NCI-H1436 treated with DMSO at 0.1 percent for 48 hours (cell line): ENCODE measurements at regions not wholly inside any gene's neighbourhood (a gene's known extent, or its start where the extent isn't known, plus 50 kb on each side); places are given as distances from the start of the nearest gene placed in this dataset.

ENCODE experiments used
- DNase-seq: peaks from one replicate; lab custom pipeline; 2025; lab: John Stamatoyannopoulos, UW

DNA sequence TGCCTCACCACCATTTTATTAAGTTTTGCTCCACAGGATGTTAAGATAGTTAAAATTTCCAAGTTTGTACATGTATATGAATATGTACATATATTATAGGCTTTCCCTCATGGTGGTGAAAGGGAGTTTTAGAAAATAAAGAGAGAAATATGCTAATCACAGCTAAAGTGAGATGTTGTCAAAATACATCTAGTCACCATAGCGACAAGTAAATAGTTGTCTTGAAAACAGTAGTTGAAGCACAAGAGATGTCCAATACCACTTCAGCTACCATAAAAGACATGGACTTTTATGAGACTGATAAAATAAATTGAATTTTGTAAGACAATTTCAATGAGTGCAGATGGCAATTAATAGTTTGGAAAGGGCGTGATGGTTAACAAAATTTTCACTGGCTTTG is 1600.0 kb downstream of the BRINP3 start:
- no peak for DNase-seq

DNA sequence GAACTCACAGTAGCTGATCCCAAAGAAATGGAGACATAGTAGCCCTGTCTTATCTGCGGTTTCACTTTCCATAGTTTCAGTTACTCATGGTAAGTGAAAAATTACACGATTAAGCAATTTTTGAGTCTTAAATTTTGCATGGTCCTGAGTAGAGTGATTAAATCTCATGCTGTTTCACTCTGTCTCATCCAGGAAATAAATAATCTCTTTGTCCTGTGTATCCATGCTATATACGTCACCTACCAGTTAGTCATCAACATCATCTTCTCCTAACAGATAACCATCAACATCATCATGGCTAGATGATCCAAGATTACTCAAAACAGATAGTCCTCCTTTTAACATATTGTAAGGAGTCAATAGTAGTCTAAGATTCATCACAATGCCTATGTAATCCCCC is 1589.3 kb downstream of the BRINP3 start:
- no peak for DNase-seq

DNA sequence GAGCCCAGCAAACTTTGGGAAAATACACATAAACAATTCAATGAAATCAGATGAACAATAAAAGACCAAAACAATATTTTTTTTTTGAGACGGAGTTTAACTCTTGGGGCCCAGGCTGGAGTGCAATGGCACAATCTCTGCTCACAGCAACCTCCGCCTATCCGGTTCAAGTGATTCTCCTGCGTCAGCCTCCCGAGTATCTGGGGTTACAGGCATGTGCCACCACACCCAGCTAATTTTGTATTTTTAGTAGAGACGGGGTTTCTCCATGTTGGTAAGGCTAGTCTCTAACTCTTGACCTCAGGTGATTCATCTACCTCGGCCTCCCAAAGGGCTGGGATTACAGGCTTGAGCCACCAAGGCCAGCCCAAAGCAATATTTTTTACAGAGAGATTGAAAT is 1588.5 kb downstream of the BRINP3 start:
- no peak for DNase-seq

DNA sequence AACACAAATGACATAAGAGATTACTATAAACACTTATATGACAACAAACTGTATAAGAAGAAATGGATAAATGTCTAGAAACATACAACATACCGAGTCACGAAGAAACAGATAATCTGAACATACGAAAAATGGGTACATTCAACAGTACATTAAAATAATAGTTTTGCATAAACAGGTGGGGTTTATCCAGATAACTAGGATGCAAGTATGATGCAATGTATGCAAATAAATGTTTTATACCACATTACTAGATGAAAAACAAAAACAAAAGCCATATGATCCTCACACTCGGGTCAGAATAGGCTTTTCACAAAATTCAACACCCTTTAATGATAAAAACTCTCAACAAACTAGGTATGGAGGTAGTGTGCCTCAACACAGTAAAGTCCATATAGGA is 1585.7 kb downstream of the BRINP3 start:
- DNase-seq, result no peak

DNA sequence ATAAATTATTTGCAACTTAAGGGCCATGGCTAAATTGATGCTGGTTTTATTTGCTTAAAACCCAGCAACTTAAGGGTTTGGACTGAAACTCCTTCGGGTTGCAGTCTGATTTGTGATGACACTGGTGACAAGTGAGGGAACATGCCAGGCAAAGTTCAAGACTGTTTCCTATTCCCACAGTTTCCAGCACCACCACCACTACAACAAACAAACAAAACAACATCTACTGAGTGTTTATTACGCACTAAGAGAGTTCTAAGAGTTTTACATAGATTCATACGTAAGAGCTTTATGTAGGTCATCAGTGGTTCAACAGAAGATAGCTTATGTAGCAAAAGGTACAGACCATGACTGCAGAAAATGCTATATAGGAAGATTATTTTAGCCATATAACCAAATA is 1582.1 kb downstream of the BRINP3 start:
- DNase-seq, result no peak

DNA sequence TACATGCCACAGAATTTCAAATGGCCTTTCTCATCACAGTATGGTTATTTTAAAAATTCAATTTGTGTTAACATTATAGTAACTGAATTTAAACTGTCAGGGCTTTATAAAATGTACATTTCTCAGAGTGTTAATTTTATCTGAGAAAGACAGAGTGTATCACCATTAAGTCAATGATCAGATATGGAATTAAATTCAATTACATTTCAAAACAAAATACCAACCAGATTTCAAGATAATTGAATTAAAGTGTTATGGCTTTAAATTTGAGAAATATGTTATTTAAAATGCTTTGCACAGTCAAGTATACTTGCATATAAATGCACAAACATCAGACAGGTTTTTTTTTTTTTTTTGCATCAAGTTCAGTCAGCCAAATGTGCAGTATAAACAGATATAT is 1574.4 kb downstream of the BRINP3 start:
- no peak for DNase-seq

DNA sequence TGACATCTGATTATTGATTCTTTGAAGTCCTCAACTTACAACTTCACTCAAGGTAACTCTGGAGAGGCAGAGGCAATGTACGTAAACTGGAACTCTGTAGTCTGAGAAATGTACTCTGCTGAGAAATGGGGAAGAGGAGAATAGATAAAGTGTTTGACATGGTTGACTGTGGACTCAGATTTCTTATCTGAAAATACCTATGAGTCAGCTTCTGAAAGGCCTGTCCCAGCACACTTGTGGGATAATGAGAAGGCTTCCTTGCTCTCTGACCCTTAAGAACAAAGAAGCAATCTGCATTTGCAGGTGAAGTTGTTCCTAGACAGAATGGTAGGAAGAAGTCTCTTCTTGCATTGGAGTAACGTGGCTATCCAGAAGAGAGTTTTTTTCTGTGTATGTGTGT is 1573.5 kb downstream of the BRINP3 start:
- DNase-seq, result no peak

DNA sequence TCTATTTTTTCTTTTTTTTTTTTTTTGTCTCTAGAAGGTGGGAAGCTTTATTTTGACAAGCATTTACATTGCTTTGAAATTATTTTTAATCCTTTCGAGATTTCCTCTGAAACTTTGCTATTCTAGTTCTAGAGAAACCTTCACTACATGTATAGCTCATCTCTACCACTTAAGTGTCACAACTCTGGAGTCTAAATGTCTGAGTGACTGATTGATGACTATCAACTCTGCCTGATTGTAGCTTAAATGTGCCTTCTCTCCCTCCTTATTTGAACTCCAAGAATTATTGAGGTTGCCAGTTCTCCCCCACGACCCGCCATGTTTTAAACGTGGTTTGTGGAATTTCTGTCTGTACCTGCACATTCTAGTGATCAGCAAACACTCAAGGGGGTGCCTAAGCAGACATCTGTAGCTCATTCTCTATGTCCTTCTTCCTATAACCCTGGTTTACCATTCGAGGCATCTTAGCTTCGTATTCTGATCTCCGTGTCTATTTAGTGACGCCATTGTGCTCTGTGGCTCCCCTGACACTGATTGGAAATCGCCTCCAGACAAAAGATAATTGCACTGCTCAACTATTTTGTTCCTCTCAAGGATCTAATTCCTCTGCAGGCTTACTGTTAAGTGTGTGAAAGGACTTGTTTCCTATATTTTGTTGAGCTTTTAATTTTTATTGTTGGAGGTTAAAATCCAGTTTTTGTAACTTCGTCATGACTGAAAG is 1570.6 kb downstream of the BRINP3 start:
- DNase-seq, result no peak

DNA sequence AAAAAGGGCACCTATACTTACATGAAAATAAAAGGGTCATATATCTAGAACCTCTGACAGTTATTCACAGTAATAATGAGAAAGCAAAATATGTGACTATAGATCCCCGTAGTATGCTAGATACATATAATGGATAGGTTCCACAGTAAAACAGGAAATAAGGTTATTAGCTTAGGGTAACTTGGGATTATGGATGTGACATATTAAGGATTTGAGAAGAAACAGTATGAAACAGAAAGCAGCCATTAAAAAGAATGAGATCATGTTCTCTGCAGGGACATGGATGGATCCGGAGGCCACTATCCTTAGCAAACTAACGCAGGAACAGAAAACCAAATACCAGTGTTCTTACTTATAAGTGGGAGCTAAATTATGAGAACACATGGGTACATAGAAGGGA is 1547.3 kb downstream of the BRINP3 start:
- no peak for DNase-seq

DNA sequence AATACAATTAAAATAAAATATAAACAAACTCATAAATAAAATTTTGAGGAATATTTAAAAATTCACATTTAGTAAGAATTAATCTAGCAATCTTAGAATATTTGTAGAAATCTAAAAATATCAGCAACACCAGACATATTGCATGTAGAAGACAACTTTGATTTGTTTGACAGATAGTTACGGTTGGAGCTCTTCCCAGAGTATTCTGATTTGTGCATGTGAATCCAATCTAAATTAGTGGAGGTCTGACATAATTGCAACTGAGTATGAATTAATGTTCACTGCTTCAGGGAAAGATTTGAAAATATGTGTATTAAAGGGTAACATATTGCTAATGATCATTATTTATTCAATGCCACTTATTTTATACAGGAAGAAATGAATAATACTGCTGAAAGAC is 1546.2 kb downstream of the BRINP3 start:
- DNase-seq, result no peak

DNA sequence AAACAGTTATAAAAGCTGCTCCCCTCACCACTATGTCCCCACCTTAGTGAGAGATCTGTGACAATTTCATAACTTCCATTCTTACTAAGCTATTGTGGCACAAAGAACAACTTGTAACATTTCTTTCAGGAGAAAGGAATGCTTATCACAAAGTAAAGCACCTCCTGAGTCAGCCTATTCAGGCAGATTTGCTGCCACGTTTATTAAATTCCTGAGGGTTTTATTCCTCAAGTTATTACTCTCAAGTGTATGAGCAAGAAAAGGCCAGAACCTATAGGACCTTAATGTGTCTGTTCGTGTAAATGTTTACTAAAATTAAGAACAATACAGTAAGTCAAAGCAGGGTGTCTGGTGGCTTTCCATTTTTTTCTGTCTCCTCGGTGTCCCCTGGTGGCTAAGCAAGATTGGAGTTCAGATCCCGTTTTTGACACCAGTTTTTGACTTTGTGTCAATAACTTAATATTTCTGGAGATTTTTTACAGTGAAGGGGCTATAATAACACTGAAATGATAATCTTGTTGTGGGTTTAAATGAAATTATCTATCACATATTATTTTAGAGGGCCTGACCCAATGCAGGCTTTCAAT is 1539.6 kb downstream of the BRINP3 start:
- DNase-seq, result no peak

DNA sequence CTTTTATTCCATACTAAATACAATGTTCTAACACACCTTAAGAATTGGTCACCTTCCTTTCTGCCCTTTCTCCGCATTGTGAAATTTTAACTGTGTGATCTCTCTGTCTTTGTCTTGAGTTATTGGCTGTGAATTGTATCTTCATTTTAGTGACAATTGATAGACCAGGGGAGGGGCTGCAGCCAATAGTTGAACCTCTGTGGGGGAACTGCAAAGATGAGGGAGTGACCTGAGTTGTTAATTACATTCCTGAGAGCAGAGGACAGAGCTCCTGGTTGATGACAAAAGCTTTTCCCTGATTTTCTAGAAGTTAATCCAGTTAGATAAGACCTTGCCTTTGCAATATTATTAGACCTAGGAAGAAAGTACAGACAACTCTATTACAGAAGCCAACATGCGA is 1535.7 kb downstream of the BRINP3 start:
- DNase-seq, result no peak

DNA sequence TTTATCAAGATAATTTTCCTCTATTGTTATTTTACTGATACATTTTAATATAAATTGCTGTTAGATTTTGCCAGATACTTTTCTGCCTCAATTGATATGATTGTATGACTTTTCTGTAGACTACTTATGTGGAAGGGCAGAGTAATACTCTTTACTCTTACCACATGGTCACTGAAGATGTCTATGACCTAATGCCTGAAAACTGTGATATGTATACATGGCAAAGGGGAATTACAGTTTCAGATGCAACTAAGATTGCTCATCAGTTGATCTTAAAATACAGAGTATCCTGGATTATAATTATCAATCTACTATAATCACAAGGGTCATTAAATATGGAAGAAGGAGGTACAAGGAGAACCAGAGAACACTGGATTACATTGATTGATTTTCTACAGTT is 1528.0 kb downstream of the BRINP3 start:
- DNase-seq, result no peak

DNA sequence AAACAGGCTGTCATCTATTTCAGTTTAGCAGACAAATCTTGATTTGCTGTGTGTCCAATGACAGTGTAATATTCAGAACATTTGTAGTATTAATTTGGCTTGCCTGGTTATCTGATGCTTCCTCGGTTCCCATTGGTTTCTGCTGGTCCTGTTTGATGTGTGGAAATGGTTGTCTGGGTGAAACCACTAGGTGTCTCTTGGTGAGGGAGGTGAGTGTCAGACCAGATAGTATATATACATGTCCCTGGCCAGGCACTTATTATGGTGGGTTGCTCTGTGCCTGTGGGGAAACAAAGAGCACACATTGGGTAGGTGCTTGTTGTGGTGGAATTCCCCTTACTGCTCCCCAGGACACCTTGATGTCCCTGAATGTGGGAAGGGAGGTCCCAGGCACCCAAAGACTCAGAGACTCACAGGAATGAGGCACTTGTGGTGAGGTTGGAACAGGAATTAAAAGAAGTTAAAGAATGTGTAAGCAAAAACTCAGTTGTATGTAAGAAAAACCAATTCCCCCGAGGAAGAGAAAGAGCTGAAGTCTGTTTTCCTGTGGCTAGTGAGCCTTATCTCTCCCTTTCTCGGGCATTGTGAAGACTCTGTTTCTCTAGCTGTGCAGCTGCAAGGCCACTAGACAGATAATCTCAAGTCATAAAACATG is 1519.1 kb downstream of the BRINP3 start:
- DNase-seq, result no peak

DNA sequence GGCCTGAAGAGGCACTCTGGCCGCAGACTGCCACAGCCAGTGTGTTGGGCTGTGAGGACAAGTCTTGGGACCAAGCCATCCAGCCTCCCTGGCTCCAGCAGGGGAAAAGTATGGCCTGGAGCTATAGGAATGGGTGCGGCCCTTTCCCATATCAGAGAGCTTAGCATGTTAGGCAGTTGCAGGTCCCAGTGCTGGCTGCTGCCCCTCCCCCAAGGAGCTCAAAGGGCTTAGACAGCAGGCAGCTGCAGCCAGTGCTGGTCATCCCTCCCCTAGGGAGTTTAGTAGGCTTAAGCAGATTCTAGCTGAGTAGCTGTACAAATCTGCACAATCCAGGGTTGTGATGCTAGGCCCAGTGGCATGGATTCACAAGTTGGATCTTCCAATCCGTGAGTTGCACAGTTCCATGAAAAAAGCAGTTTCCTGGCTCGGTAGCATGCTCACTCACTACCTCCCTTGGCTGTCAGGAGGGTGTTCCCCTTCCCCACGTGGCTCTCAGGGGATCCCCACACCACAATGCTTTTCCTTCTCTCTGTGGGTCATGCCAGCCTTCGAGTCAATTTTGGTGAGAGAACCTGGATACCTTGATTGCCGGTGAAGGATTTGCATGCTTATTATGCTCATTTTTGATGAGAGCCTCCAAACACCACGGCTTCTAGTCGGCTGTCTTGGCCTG is 1490.8 kb downstream of the BRINP3 start:
- no peak for DNase-seq

DNA sequence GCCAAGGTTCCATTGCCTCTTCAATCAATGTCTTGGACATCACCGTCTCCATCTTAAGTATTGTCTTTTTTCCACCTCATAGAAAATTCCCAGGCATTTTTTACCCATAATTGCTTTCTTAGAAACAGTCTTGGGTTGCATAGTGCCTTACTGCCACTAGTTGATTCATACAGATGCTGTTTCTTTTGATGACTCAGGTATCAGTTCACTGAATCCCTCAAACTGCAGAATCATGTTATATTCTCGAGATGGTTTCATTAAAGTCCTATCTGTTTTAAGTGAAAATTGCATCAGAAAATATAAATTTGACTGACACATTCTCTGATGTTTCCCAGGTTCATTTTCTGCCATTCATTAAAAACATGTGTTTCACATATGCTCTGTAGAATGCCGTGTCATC is 1489.1 kb downstream of the BRINP3 start:
- DNase-seq, result no peak

DNA sequence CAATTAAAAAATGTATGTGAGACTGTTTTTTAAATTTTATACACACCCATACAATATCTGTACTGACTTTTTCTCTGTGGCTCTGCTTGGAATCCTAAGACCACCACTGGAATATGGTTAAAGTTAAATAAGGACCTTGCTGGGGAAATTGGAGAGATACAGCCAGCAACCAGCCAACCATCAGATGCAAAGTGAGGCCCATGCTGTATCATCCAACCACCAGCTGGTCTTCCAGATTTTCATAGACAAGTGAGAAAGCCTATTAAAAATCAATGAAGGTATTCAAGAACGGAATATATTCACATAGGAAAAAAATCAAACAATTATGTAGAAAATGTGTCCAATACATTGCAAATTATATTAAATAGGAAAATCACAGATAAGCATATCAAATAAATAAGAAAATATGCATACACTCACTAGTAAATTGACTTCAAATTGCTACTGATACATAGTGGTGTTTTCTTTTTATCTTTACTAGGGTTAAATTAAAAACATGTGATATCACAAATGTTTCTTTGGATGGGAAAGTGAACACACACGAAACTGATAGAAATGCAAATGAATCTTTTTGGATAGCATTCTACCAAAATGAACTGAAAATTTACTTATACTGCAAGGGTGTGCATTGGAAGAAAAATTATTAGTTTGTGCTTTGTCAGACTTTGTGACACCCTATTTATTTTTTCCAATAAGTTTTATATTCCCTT is 1486.3 kb downstream of the BRINP3 start:
- DNase-seq, result no peak

DNA sequence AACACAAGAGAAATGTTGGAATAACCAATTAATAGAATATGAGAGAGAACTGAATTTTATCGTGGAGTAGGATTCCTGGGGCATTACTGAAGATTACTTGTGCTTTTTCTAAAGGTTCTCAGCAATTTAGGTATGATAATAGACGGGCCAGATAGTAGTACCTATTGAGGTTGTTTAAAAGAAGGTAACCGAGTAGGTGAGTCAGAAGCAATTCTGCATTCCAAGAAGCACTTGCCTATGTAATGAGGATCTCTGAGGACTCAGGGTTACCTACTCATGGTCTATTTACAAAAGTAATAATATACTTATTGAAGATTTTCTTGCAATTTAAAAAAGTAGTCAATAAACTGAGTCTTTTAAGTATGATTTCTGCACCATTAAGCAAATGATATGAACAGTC is 1469.8 kb downstream of the BRINP3 start:
- DNase-seq, result no peak

DNA sequence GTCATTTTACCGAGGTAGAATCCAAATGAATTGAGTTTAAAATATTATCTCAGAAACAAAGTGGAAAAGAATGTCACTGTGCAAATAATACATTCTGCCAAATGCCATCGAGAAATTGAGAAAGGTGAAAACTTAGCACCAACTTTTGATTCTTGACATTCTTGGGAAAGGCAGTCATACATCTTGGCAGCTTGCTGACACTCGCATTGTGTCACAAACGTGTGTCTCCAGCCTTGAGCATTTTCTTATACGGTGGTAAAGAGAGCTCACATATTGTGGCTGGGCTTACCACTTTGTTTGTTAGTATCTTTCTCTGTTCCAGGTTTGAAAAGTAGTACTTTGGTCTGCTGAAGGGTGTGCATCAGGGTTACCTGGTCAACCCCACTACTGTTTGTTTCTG is 1456.1 kb downstream of the BRINP3 start:
- DNase-seq, result no peak

DNA sequence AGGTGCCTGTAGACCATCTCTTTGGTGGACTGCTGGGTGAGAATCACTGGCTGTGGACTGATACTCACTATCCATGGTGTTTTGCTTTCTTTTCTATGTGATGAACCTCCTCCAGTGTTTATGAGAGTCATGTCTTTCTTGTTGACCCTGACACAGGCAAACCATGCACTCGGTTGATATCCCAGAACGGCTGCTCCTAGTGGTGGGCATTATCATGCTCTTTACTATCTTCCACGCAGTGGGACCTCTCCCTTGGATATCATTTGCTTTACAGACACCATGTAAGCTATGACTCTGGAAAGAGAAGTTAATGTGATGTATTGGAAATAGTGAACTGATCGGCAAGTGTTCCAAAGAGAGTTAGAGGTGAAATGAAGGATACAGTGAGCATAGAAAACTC is 1455.6 kb downstream of the BRINP3 start:
- DNase-seq, result no peak

DNA sequence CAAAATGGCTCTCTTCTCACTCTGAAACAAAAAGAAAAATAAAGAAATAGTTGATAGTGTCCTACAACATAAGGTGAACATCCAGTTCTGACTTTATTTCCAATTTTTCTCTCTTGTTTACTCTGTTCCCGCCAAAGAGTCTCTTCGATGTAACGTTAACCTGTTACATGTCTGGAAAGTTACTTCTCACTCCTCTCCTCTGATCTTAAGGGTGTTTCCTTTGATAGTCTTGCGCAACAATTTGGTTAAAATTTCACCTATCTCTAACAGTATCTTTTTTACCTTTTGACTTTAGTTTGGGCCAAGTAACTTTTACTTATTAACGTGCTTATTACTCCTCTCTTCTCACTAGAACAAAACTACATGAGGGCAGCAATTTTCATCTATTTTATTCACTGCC is 1450.2 kb downstream of the BRINP3 start:
- no peak for DNase-seq

DNA sequence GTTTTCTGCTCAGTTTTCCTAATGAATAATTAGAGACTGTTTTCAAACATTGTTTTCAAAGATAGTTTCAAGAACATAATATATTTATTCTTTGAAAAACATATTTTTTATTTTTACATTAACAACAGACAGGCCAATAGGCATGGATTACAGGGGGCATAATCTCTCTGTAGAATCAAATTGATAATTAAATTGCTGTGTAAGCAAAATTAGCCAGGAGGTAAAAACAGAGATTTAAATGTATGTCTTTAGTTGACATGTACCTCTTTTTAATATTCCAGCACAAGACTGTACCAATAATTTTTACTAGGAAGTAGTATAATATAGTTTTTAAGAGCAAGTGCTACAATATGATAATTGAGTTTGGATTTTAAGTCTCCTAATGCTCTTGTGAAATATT is 1444.5 kb downstream of the BRINP3 start:
- no peak for DNase-seq

DNA sequence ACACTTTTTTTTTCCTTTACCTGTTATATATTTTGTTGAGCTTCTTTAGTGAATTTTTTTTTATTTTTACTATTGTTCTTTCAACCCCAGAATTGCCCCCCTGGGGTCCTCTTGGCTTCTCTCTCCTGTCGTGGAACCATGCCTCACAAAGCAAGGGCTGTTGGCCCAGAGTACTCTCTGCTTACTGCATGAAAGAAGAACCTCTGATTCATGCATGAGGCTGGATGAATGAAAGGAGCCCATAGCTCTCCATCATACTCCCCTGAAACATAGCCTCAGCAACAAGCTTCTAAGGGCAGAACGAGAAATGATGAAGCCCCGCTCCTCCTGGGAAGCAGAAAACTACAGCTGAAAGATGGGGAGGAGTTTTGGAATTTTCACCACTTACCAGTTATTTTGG is 1441.0 kb downstream of the BRINP3 start:
- no peak for DNase-seq
